Uterus (tissue), 3 donors: ENCODE measurements at regions not wholly inside any gene's neighbourhood (a gene's known extent, or its start where the extent isn't known, plus 50 kb on each side); places are given as distances from the start of the nearest gene placed in this dataset.

Experiments used
- DNase-seq, 2 donors: peaks; one replicate each; pipeline ENCODE4 v3.0.0-alpha.2; 2019 to 2020
- H3K27ac ChIP-seq, 2 donors: fragments of 200-600 bp; sonication (generic); 1 replicate in 1 of 2; 2 replicates in 1 of 2; pipeline ENCODE4 v1.5.1; 2016 to 2018
- H3K27me3 ChIP-seq, 2 donors: fragments of 200-600 bp; sonication (generic); one replicate each; pipeline ENCODE4 v1.5.1; 2018 to 2019; ENCODE audit warnings: control low read depth in 1 of 2
- H3K36me3 ChIP-seq, 2 donors: fragments of 200-600 bp; sonication (generic); one replicate each; pipeline ENCODE4 v1.5.1; 2019; ENCODE audit warnings: control low read depth in 1 of 2
- H3K4me1 ChIP-seq, 2 donors: fragments of 200-600 bp; sonication (generic); one replicate each; pipeline ENCODE4 v1.5.1; 2018 to 2019; ENCODE audit warnings: control low read depth in 1 of 2
- H3K4me3 ChIP-seq, 2 donors: fragments of 200-600 bp; sonication (generic); 1 replicate in 1 of 2; 2 replicates in 1 of 2; pipeline ENCODE4 v1.5.1; 2018 to 2019; ENCODE audit warnings: mild to moderate bottlenecking in 1 of 2
- H3K9me3 ChIP-seq, 2 donors: fragments of 200-600 bp; sonication (generic); one replicate each; pipeline ENCODE4 v1.5.1; 2019; ENCODE audit warnings: control low read depth in 1 of 2
- CTCF ChIP-seq, 4 experiments: fragments of 200-600 bp in 2 of 4; fragments of 450-650 bp in 2 of 4; sonication (generic) in 2 of 4; IDR thresholded peaks; one replicate each; pipeline ENCODE4 v1.5.1; 2016 to 2019; ENCODE audit warnings: antibody characterized with exemption in 4 of 4, mild to moderate bottlenecking in 2 of 4, moderate library complexity in 1 of 4
- POLR2A ChIP-seq, 2 donors: fragments of 450-650 bp; IDR thresholded peaks; one replicate each; pipeline ENCODE4 v1.6.1; 2016; ENCODE audit warnings: antibody characterized with exemption in 2 of 2, mild to moderate bottlenecking in 1 of 2, moderate library complexity in 1 of 2
- intact Hi-C: fragments of 100-400 bp; cut with DNase I; formaldehyde crosslinking; loops from one replicate; pipeline ENCODE4 v1.15.1; 2023; ENCODE audit warnings: low total_unique reads
- donor health status: DM: yes; HTN: yes; CAD: no.

GRCh38 chr4:102422843-102423242 lies 77.6 kb upstream of the SLC39A8 start:
- no peaks in the 10 kb centered on the region for H3K36me3 ChIP-seq
- H3K9me3 ChIP-seq, result no peaks in the 10 kb centered on the region
- TF ChIP-seq POLR2A (IDR thresholded peaks at IDR 0.05), result no peak
- no peak for TF ChIP-seq CTCF (IDR thresholded peaks at IDR 0.05)
- DNase-seq, result no peak
- no peak overlapping the region for H3K27ac ChIP-seq
- intact Hi-C loops, result loop anchor here (10.0 kb wide), 1 partner anchor 592 kb away; the partner anchor contains the start of gene SLC9B1
- H3K4me1 ChIP-seq, result no peaks in the 10 kb centered on the region
- H3K27me3 ChIP-seq, result no peaks in the 10 kb centered on the region
- no peak overlapping the region for H3K4me3 ChIP-seq

- intact Hi-C loops, result loop anchor here (10.0 kb wide), 1 partner anchor 591 kb away; the partner anchor contains the start of gene SLC9B1
- Histone ChIP-seq H3K4me1 (no peaks in the 10 kb centered on the region), H3K4me3 (no peak overlapping the region), H3K9me3 (no peaks in the 10 kb centered on the region), H3K27ac (no peak overlapping the region), H3K27me3 (no peaks in the 10 kb centered on the region), H3K36me3 (no peaks in the 10 kb centered on the region)
- TF ChIP-seq POLR2A (IDR thresholded peaks at IDR 0.05) (no peak), CTCF (IDR thresholded peaks at IDR 0.05) (no peak)
- DNase-seq, result no peak
Observed at GRCh38 chr4:102423375-102423774, 77.8 kb upstream of the NFKB1 start.

GRCh38 chr4:102427371-102427998 lies 73.7 kb upstream of the NFKB1 start:
- Histone ChIP-seq H3K27me3 (no peaks in the 10 kb centered on the region), H3K4me1 (peaks cover 0 to 4% of the 10 kb centered on the region in 2 donors), H3K4me3 (no peak overlapping the region), H3K27ac (no peak overlapping the region), H3K9me3 (no peaks in the 10 kb centered on the region), H3K36me3 (no peaks in the 10 kb centered on the region)
- intact Hi-C loops, result loop anchor here (10.0 kb wide), 1 partner anchor 587 kb away; the partner anchor contains the start of gene SLC9B1
- TF ChIP-seq POLR2A (IDR thresholded peaks at IDR 0.05) (no peak), CTCF (IDR thresholded peaks at IDR 0.05) (no peak)
- DNase-seq, result no peak

GRCh38 chr4:102428122-102428521 lies 73.0 kb upstream of the NFKB1 start:
- intact Hi-C loops, result loop anchor here (10.0 kb wide), 1 partner anchor 587 kb away; the partner anchor contains the start of gene SLC9B1
- TF ChIP-seq CTCF (IDR thresholded peaks at IDR 0.05) (no peak), POLR2A (IDR thresholded peaks at IDR 0.05) (no peak)

GRCh38 chr4:102429553-102429952 lies 71.6 kb upstream of the NFKB1 start:
- TF ChIP-seq POLR2A (IDR thresholded peaks at IDR 0.05), result no peak
- no peak for TF ChIP-seq CTCF (IDR thresholded peaks at IDR 0.05)
- DNase-seq, result no peak
- peaks cover 0 to 4% of the 10 kb centered on the region in 2 donors for H3K4me1 ChIP-seq
- intact Hi-C loops, result loop anchor here (10.0 kb wide), 1 partner anchor 585 kb away; the partner anchor contains the start of gene SLC9B1
- H3K4me3 ChIP-seq, result no peak overlapping the region
- no peaks in the 10 kb centered on the region for H3K27me3 ChIP-seq
- no peak overlapping the region for H3K27ac ChIP-seq
- H3K9me3 ChIP-seq, result no peaks in the 10 kb centered on the region
- H3K36me3 ChIP-seq, result no peaks in the 10 kb centered on the region

More at GRCh38 chr4:102428122-102428521, 73.0 kb upstream of the NFKB1 start:
- Histone ChIP-seq H3K27me3 (no peaks in the 10 kb centered on the region), H3K36me3 (no peaks in the 10 kb centered on the region), H3K4me3 (no peak overlapping the region), H3K9me3 (no peaks in the 10 kb centered on the region), H3K27ac (no peak overlapping the region), H3K4me1 (peaks cover 0 to 4% of the 10 kb centered on the region in 2 donors)
- DNase-seq, result no peak
